NK-92 (cell line): ENCODE measurements at regions not wholly inside any gene's neighbourhood (a gene's known extent, or its start where the extent isn't known, plus 50 kb on each side); places are given as distances from the start of the nearest gene placed in this dataset.
"Not testable (repeated sequence)": the region's sequence is repeated elsewhere in the genome, so short reads cannot be mapped to it uniquely, and the experiment has no call there.

ENCODE experiments used
- DNase-seq: peaks from one replicate; lab custom pipeline; 2025; ENCODE audit not compliant: unreplicated experiment; lab: John Stamatoyannopoulos, UW

- DNase-seq, result no peak
These were observed 124.7 kb downstream of the HNRNPD start for GRCh38 chr4:82248903-82249632.

GRCh38 chr4:82247629-82248028 lies 126.2 kb downstream of the HNRNPD start:
- no peak for DNase-seq

- no peak for DNase-seq
These were observed 126.6 kb downstream of the HNRNPD start for GRCh38 chr4:82247171-82247570.

GRCh38 chr4:82241534-82241933 lies 132.3 kb downstream of the HNRNPD start:
- DNase-seq, result no peak

- DNase-seq, result no peak
These were observed 133.4 kb downstream of the HNRNPD start for GRCh38 chr4:82240410-82240809.

GRCh38 chr4:82237142-82237541 lies 136.6 kb downstream of the HNRNPD start:
- not testable (repeated sequence) for DNase-seq

- no peak for DNase-seq
These were observed 138.4 kb downstream of the HNRNPD start for GRCh38 chr4:82235346-82235745.

GRCh38 chr4:82232891-82233290 lies 140.9 kb downstream of the HNRNPD start:
- DNase-seq, result no peak

GRCh38 chr4:82231806-82232205 lies 142.0 kb downstream of the HNRNPD start:
- DNase-seq, result no peak

- DNase-seq, result no peak
These were observed 143.5 kb downstream of the HNRNPD start for GRCh38 chr4:82230306-82230705.

GRCh38 chr4:82225030-82225429 lies 148.8 kb downstream of the HNRNPD start:
- no peak for DNase-seq

GRCh38 chr4:82223715-82224114 lies 150.1 kb downstream of the HNRNPD start:
- no peak for DNase-seq

- no peak for DNase-seq
These were observed 154.4 kb downstream of the HNRNPD start for GRCh38 chr4:82219346-82219745.

- no peak for DNase-seq
These were observed 155.6 kb downstream of the HNRNPD start for GRCh38 chr4:82217986-82218715.

GRCh38 chr4:82216219-82216618 lies 157.6 kb downstream of the HNRNPD start:
- no peak for DNase-seq

- DNase-seq, result no peak
These were observed 158.0 kb downstream of the HNRNPD start for GRCh38 chr4:82215800-82216199.

GRCh38 chr4:82215039-82215438 lies 158.8 kb downstream of the HNRNPD start:
- DNase-seq, result no peak

GRCh38 chr4:82213485-82214417 lies 160.0 kb downstream of the HNRNPD start:
- no peak for DNase-seq

- DNase-seq, result no peak
These were observed 171.8 kb downstream of the HNRNPD start for GRCh38 chr4:82201805-82202641.

GRCh38 chr4:82201303-82201702 lies 172.5 kb downstream of the HNRNPD start:
- no peak for DNase-seq

GRCh38 chr4:82200046-82200445 lies 173.7 kb downstream of the HNRNPD start:
- no peak for DNase-seq
